Uterus (tissue), 2 donors: ENCODE measurements at regions not wholly inside any gene's neighbourhood (a gene's known extent, or its start where the extent isn't known, plus 50 kb on each side); places are given as distances from the start of the nearest gene placed in this dataset.

Experiments
- CTCF ChIP-seq, 4 experiments: fragments of 200-600 bp in 2 of 4; fragments of 450-650 bp in 2 of 4; sonication (generic) in 2 of 4; IDR thresholded peaks; one replicate each; pipeline ENCODE4 v1.5.1; 2016 to 2019; ENCODE audit warnings: antibody characterized with exemption in 4 of 4, mild to moderate bottlenecking in 2 of 4, moderate library complexity in 1 of 4
- POLR2A ChIP-seq, 2 donors: fragments of 450-650 bp; IDR thresholded peaks; one replicate each; pipeline ENCODE4 v1.6.1; 2016; ENCODE audit warnings: antibody characterized with exemption in 2 of 2, mild to moderate bottlenecking in 1 of 2, moderate library complexity in 1 of 2

- no peak for TF ChIP-seq CTCF (IDR thresholded peaks at IDR 0.05)
- no peak for TF ChIP-seq POLR2A (IDR thresholded peaks at IDR 0.05)
Measured at GRCh38 chr21:35617491-35617890, 442.8 kb downstream of the SETD4 start.
